ENCODE measurements at regions not wholly inside any gene's neighbourhood (a gene's known extent, or its start where the extent isn't known, plus 50 kb on each side); places are given as distances from the start of the nearest gene placed in this dataset.

DNA sequence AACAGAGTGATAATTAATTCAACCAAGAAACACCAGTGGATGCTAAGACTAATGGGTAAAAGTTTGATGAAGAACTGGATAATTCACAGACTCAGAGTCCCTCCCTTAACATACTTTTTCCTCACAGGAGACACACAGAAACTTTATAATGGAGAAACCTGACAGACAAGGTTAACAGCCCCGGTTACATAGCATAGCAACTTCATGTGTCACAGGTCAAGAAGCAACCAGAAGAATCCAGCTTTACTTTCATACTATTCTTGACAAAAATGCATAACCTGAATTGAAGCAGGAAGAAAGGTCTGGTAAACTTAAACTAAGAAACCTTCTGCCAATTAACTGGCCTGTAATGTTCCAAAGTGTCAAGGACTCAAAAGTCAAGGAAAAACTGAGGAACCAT, 375.9 kb downstream of the RNF144B start:
- Mint-ChIP-seq H3K27me3 (ENCODE audit: low read depth) (no peaks in the 10 kb centered on the region), H3K9me3 (ENCODE audit: low read depth) (peaks cover 5% of the 10 kb centered on the region), H3K27ac (ENCODE audit: unreplicated experiment) (no peak overlapping the region), H3K4me3 (ENCODE audit: unreplicated experiment) (no peak overlapping the region), H3K36me3 (ENCODE audit: low read depth) (no peaks in the 10 kb centered on the region), H3K4me1 (ENCODE audit: low read depth) (no peaks in the 10 kb centered on the region)
- TF ChIP-seq CTCF (IDR thresholded peaks at IDR 0.05): no peak
- no peak for DNase-seq (ENCODE audit: low spot score)

DNA sequence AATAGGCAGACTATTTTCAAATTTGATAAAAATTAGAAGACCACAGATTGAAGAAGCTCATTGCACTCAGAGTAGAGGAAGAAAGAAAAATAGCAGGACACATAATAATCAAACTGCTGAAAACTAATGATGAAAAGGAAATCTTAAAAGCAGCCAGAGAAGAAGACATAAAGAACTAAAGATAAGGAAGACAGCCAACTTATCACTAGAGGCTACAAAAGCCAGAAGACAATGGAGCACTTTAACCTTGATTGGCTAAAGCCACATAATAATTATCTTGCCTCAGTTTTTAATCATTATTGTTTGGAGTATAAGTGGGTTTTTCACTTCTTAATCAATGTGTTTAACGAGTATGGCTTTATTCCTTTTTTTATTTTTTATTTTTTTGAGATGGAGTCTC, 397.6 kb downstream of the RNF144B start:
- Mint-ChIP-seq H3K36me3 (ENCODE audit: low read depth) (peaks cover 2% of the 10 kb centered on the region), H3K4me3 (ENCODE audit: unreplicated experiment) (no peak overlapping the region), H3K27ac (ENCODE audit: unreplicated experiment) (no peak overlapping the region), H3K27me3 (ENCODE audit: low read depth) (peaks cover 2% of the 10 kb centered on the region), H3K9me3 (ENCODE audit: low read depth) (peaks cover 14% of the 10 kb centered on the region), H3K4me1 (ENCODE audit: low read depth) (no peaks in the 10 kb centered on the region)
- no peak for DNase-seq (ENCODE audit: low spot score)
- no peak for TF ChIP-seq CTCF (IDR thresholded peaks at IDR 0.05)

DNA sequence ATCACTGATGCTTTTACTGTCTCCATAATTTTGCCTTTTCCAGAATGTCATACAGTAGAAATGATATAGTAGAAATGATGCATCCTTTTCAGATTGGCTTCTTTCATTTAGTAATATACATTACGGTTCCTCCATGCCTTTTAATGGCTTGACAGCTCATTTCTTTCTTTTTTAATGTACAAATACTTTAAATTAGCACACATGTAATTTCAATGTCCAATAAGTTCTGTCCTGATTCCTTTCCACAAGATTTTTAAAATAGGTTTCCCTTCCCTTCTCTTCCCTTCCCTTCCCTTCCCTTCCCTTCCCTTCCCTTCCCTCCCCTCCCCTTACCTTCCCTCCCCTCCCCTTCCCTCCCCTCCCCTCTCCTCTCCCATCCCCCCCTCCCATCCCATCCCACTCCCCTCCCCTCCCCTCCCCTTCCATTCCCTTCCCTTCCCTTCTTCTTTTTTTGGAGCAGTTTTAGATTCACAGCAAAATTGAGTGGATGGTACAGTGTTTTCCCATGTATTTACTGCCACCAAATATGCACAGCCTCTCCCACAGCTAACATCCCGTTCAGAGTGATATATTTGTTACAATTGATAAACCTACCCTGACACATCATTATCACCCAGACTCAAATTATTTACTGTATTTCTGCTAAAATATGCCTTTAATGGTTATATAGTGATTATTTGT, 398.8 kb downstream of the RNF144B start:
- H3K36me3 Mint-ChIP-seq (ENCODE audit: low read depth): peaks cover 3% of the 10 kb centered on the region
- no peaks in the 10 kb centered on the region for H3K4me1 Mint-ChIP-seq (ENCODE audit: low read depth)
- H3K9me3 Mint-ChIP-seq (ENCODE audit: low read depth): peaks cover 14% of the 10 kb centered on the region
- no peak overlapping the region for H3K27ac Mint-ChIP-seq (ENCODE audit: unreplicated experiment)
- DNase-seq (ENCODE audit: low spot score): no peak
- TF ChIP-seq CTCF (IDR thresholded peaks at IDR 0.05): no peak
- no peak overlapping the region for H3K4me3 Mint-ChIP-seq (ENCODE audit: unreplicated experiment)
- H3K27me3 Mint-ChIP-seq (ENCODE audit: low read depth): peaks cover 2% of the 10 kb centered on the region

DNA sequence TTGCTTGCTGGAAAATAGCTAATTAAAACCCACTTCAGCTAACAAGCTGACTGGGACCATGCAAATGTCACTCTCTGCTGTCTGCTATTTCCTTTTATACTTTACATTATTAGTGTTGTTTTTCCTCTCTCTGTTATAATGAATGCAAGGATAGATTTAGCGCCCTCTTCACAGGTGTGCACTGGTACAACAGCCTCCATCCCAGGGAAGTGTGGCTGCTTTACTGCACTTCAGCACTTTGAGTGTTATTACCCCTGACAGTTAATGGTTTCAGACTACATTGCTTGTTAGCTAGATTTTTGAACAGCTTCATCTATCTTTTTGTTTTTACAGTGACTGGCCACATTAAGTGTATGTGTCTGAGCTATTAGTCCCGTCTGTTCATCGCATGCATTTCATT, 405.7 kb downstream of the RNF144B start:
- no peak for DNase-seq (ENCODE audit: low spot score)
- peaks cover 1% of the 10 kb centered on the region for H3K36me3 Mint-ChIP-seq (ENCODE audit: low read depth)
- no peak overlapping the region for H3K27ac Mint-ChIP-seq (ENCODE audit: unreplicated experiment)
- H3K4me1 Mint-ChIP-seq (ENCODE audit: low read depth): no peaks in the 10 kb centered on the region
- peaks cover 5% of the 10 kb centered on the region for H3K9me3 Mint-ChIP-seq (ENCODE audit: low read depth)
- no peaks in the 10 kb centered on the region for H3K27me3 Mint-ChIP-seq (ENCODE audit: low read depth)
- no peak overlapping the region for H3K4me3 Mint-ChIP-seq (ENCODE audit: unreplicated experiment)
- TF ChIP-seq CTCF (IDR thresholded peaks at IDR 0.05): no peak

DNA sequence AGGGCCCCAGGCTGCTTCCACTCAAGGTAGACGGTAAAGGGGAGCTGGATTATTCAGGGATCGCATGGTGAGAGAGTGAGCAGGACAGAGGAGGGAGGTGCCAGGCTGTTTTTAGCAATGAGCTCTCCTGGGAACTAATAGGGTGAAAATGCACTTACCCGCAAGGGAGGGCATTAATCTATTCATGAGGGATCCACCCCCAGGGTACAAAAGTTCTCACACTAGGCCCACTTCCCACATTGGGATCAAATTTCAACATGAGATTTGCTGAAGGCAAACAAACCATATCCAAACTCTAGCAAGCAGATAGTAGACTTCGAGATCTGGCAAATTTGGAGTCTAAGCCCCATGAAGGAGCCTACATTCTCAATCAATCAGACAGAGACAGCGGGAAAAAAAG, 408.6 kb downstream of the RNF144B start:
- H3K9me3 Mint-ChIP-seq (ENCODE audit: low read depth): peaks cover 5% of the 10 kb centered on the region
- H3K4me1 Mint-ChIP-seq (ENCODE audit: low read depth): no peaks in the 10 kb centered on the region
- DNase-seq (ENCODE audit: low spot score): no peak
- H3K27ac Mint-ChIP-seq (ENCODE audit: unreplicated experiment): no peak overlapping the region
- no peak overlapping the region for H3K4me3 Mint-ChIP-seq (ENCODE audit: unreplicated experiment)
- TF ChIP-seq CTCF (IDR thresholded peaks at IDR 0.05): no peak
- no peaks in the 10 kb centered on the region for H3K27me3 Mint-ChIP-seq (ENCODE audit: low read depth)
- peaks cover under 1% of the 10 kb centered on the region for H3K36me3 Mint-ChIP-seq (ENCODE audit: low read depth)
